Suprapubic skin (tissue), 4 donors: ENCODE measurements at regions not wholly inside any gene's neighbourhood (a gene's known extent, or its start where the extent isn't known, plus 50 kb on each side); places are given as distances from the start of the nearest gene placed in this dataset.

Experiments
- DNase-seq, 2 donors: peaks; one replicate each; pipeline ENCODE4 v3.0.0-alpha.2; 2019; ENCODE audit warnings: low spot score in 2 of 2
- H3K27ac ChIP-seq: fragments of 200-600 bp; sonication (generic); one replicate; pipeline ENCODE4 v1.5.1; 2019
- H3K27me3 ChIP-seq: fragments of 200-600 bp; sonication (generic); one replicate; pipeline ENCODE4 v1.5.1; 2019
- H3K36me3 ChIP-seq: fragments of 200-600 bp; sonication (generic); one replicate; pipeline ENCODE4 v1.5.1; 2019
- H3K4me1 ChIP-seq: fragments of 200-600 bp; sonication (generic); one replicate; pipeline ENCODE4 v1.5.1; 2019
- H3K4me3 ChIP-seq: fragments of 200-600 bp; sonication (generic); one replicate; pipeline ENCODE4 v1.5.1; 2019; ENCODE audit warnings: mild to moderate bottlenecking
- H3K9me3 ChIP-seq: fragments of 200-600 bp; sonication (generic); one replicate; pipeline ENCODE4 v1.5.1; 2019
- CTCF ChIP-seq, 2 donors: fragments of 200-600 bp in 1 of 2; fragments of 450-650 bp in 1 of 2; sonication (generic) in 1 of 2; IDR thresholded peaks; one replicate each; pipeline ENCODE4 v1.5.1; 2016 to 2019; ENCODE audit warnings: antibody characterized with exemption in 2 of 2, mild to moderate bottlenecking in 1 of 2, moderate library complexity in 1 of 2
- EP300 ChIP-seq: sonication (generic); formaldehyde crosslinking; IDR thresholded peaks from one replicate; pipeline ENCODE4 v1.6.1; 2017; ENCODE audit warnings: antibody characterized with exemption
- POLR2A ChIP-seq, 2 donors: fragments of 450-650 bp; IDR thresholded peaks; one replicate each; pipeline ENCODE4 v1.6.1; 2017; ENCODE audit warnings: antibody characterized with exemption in 2 of 2, mild to moderate bottlenecking in 2 of 2, moderate library complexity in 2 of 2
- POLR2AphosphoS5 ChIP-seq, 3 donors: sonication (generic); formaldehyde crosslinking; IDR thresholded peaks; one replicate each; pipeline ENCODE4 v1.6.1; 2017; ENCODE audit warnings: antibody characterized with exemption in 3 of 3
- WGBS: methylation state at CpG from one replicate; pipeline ENCODE4 v1.1.5; 2018; 5-methylcytosine and 5-hydroxymethylcytosine counted together

GRCh38 chr6:227812-228338 lies 64.4 kb upstream of the DUSP22 start:
- WGBS = 85% methylated on average over 9 of the region's 9 CpGs
- Histone ChIP-seq H3K4me3 (no peak overlapping the region), H3K36me3 (no peaks in the 10 kb centered on the region), H3K9me3 (no peaks in the 10 kb centered on the region), H3K4me1 (peaks cover 15% of the 10 kb centered on the region), H3K27me3 (peaks cover 15% of the 10 kb centered on the region), H3K27ac (no peak overlapping the region)
- no peak for DNase-seq
- TF ChIP-seq EP300 = no peak
- no peak for TF ChIP-seq POLR2A (IDR thresholded peaks at IDR 0.05)
- no peak for TF ChIP-seq CTCF (IDR thresholded peaks at IDR 0.05)
- TF ChIP-seq POLR2AphosphoS5 (IDR thresholded peaks at IDR 0.05) = no peak

GRCh38 chr6:228881-229651 lies 63.2 kb upstream of the DUSP22 start:
- Histone ChIP-seq H3K4me3 (no peak overlapping the region), H3K9me3 (no peaks in the 10 kb centered on the region), H3K4me1 (peaks cover 15% of the 10 kb centered on the region), H3K27ac (no peak overlapping the region), H3K27me3 (peaks cover 5% of the 10 kb centered on the region), H3K36me3 (no peaks in the 10 kb centered on the region)
- WGBS = 88% methylated on average over 12 of the region's 15 CpGs
- DNase-seq = no peak
- no peak for TF ChIP-seq POLR2AphosphoS5 (IDR thresholded peaks at IDR 0.05)
- TF ChIP-seq CTCF (IDR thresholded peaks at IDR 0.05) = no peak
- no peak for TF ChIP-seq EP300
- no peak for TF ChIP-seq POLR2A (IDR thresholded peaks at IDR 0.05)

GRCh38 chr6:231779-232178 lies 60.5 kb upstream of the DUSP22 start:
- Histone ChIP-seq H3K9me3 (no peaks in the 10 kb centered on the region), H3K27ac (no peak overlapping the region), H3K36me3 (no peaks in the 10 kb centered on the region), H3K27me3 (peaks cover 3% of the 10 kb centered on the region), H3K4me3 (no peak overlapping the region), H3K4me1 (peaks cover 6% of the 10 kb centered on the region)
- DNase-seq = no peak
- TF ChIP-seq POLR2AphosphoS5 (IDR thresholded peaks at IDR 0.05) (no peak), EP300 (no peak), CTCF (IDR thresholded peaks at IDR 0.05) (no peak)
- 85% methylated on average over 4 of the region's 4 CpGs for WGBS

- H3K27ac ChIP-seq = no peak overlapping the region
- H3K4me1 ChIP-seq = peaks cover 6% of the 10 kb centered on the region
- TF ChIP-seq POLR2AphosphoS5 (IDR thresholded peaks at IDR 0.05) (no peak), POLR2A (IDR thresholded peaks at IDR 0.05) (no peak), EP300 (no peak)
- no peak for DNase-seq
- WGBS = 87% methylated on average over 12 of the region's 12 CpGs
- H3K9me3 ChIP-seq = no peaks in the 10 kb centered on the region
- H3K36me3 ChIP-seq = no peaks in the 10 kb centered on the region
- H3K4me3 ChIP-seq = no peak overlapping the region
- peaks cover 3% of the 10 kb centered on the region for H3K27me3 ChIP-seq
These were observed 59.2 kb upstream of the DUSP22 start for GRCh38 chr6:232982-233640.

- WGBS = 86% methylated on average over 3 of the region's 3 CpGs
- Histone ChIP-seq H3K27me3 (no peaks in the 10 kb centered on the region), H3K9me3 (no peaks in the 10 kb centered on the region), H3K36me3 (no peaks in the 10 kb centered on the region), H3K27ac (no peak overlapping the region), H3K4me3 (no peak overlapping the region), H3K4me1 (peaks cover 6% of the 10 kb centered on the region)
- TF ChIP-seq CTCF (IDR thresholded peaks at IDR 0.05) (no peak), POLR2A (IDR thresholded peaks at IDR 0.05) (no peak), POLR2AphosphoS5 (IDR thresholded peaks at IDR 0.05) (no peak), EP300 (no peak)
- no peak for DNase-seq
These were observed 57.4 kb upstream of the DUSP22 start for GRCh38 chr6:234706-235372.
